Adrenal gland (tissue), 9 donors: ENCODE measurements at regions not wholly inside any gene's neighbourhood (a gene's known extent, or its start where the extent isn't known, plus 50 kb on each side); places are given as distances from the start of the nearest gene placed in this dataset.
"Not testable (repeated sequence)": the region's sequence is repeated elsewhere in the genome, so short reads cannot be mapped to it uniquely, and the experiment has no call there.

Source experiments
- DNase-seq, 7 donors: peaks; one replicate each; pipeline ENCODE4 v3.0.0-alpha.2; 2019 to 2020
- H3K27ac ChIP-seq, 5 donors: fragments of 200-600 bp; sonication (generic) in 4 of 5; 1 replicate in 3 of 5; 2 replicates in 2 of 5; pipeline versions ENCODE4 v1.5.1 to v1.8.0; 2016 to 2020; ENCODE audit warnings: mild to moderate bottlenecking in 1 of 5
- H3K27me3 ChIP-seq: fragments of 200-600 bp; 2 replicates; pipeline ENCODE4 v1.8.0; 2021
- H3K36me3 ChIP-seq, 2 donors: fragments of 200-600 bp; replicated peaks in 1 of 2; 1 replicate in 1 of 2; 2 replicates in 1 of 2; pipeline versions ENCODE4 v1.5.1 to v1.8.0; 2018 to 2022
- H3K4me1 ChIP-seq, 2 donors: fragments of 200-600 bp; replicated peaks in 1 of 2; 1 replicate in 1 of 2; 2 replicates in 1 of 2; pipeline versions ENCODE4 v1.5.1 to v1.8.0; 2018 to 2021
- H3K4me3 ChIP-seq, 4 donors: fragments of 200-600 bp; sonication (generic) in 3 of 4; one replicate each; pipeline ENCODE4 v1.5.1; 2016 to 2018
- H3K9me3 ChIP-seq, 3 donors: fragments of 200-600 bp; sonication (generic) in 1 of 3; replicated peaks in 1 of 3; 1 replicate in 2 of 3; 2 replicates in 1 of 3; pipeline versions ENCODE4 v1.5.1 to v1.8.0; 2016 to 2021
- POLR2A ChIP-seq, 2 donors: fragments of 450-650 bp; IDR thresholded peaks; one replicate each; pipeline ENCODE4 v1.6.1; 2017; ENCODE audit warnings: antibody characterized with exemption in 2 of 2, mild to moderate bottlenecking in 2 of 2, moderate library complexity in 1 of 2
- WGBS, 4 donors: extraction: QIAGEN DNeasy Blood & Tissue Kit in 2 of 4; methylation state at CpG; one replicate each; pipeline versions ENCODE4 v1.1.5 to v1.1.7; 2013 to 2017; 5-methylcytosine and 5-hydroxymethylcytosine counted together
- intact Hi-C, 2 donors: fragments of 100-400 bp; cut with DNase I; formaldehyde crosslinking; loops; one replicate each; pipeline versions ENCODE4 v1.14.1 to v1.15.0; 2022 to 2023
- TF ChIP-seq, protein P1 (sequence below), 6 experiments: fragments of 450-650 bp in 4 of 6; fragments of 200-600 bp in 2 of 6; sonication (generic) in 1 of 6; IDR thresholded peaks; 1 replicate in 5 of 6; 2 replicates in 1 of 6; pipeline versions ENCODE4 v1.5.1 to v1.8.0; 2016 to 2021; ENCODE audit warnings: antibody characterized with exemption in 6 of 6, mild to moderate bottlenecking in 2 of 6, moderate library complexity in 1 of 6
- donor health status: healthy with polysubstance abuse.
- donor health status: Bipolar disorder and iron deficiency.
- donor health status: DM: yes; HTN: yes; CAD: no.
- donor health status: DM: no; HTN: no; CAD: no.
- donor health status: DM: no; HTN: no; CAD: no.

DNA sequence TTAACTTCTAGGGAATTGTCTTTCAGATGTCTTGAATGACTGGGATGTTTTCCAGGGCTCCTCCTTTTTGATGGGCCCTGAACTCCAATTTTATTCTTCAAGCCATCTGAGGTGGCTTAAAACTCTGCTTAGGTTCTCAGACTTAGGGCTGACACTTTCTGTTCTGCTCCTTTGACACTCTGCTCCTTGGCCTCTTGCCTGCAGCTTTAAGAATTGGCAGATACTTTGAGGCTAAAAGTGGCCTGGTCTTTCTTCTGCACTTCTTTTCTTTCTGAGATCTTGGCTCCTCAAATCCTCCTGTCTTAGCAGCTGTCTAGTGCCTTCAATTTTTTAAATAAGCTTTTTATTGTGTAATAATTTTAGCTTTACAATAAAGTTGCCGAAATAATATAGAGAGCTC is 294.6 kb downstream of the RPS6KC1 start:
- TF ChIP-seq, protein P1, sequence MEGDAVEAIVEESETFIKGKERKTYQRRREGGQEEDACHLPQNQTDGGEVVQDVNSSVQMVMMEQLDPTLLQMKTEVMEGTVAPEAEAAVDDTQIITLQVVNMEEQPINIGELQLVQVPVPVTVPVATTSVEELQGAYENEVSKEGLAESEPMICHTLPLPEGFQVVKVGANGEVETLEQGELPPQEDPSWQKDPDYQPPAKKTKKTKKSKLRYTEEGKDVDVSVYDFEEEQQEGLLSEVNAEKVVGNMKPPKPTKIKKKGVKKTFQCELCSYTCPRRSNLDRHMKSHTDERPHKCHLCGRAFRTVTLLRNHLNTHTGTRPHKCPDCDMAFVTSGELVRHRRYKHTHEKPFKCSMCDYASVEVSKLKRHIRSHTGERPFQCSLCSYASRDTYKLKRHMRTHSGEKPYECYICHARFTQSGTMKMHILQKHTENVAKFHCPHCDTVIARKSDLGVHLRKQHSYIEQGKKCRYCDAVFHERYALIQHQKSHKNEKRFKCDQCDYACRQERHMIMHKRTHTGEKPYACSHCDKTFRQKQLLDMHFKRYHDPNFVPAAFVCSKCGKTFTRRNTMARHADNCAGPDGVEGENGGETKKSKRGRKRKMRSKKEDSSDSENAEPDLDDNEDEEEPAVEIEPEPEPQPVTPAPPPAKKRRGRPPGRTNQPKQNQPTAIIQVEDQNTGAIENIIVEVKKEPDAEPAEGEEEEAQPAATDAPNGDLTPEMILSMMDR (IDR thresholded peaks at IDR 0.05): no peak
- H3K9me3 ChIP-seq: peaks cover 0 to 7% (median 0%) of the 10 kb centered on the region in 3 donors
- DNase-seq: no peak
- no peaks in the 10 kb centered on the region for H3K36me3 ChIP-seq
- H3K27me3 ChIP-seq: no peaks in the 10 kb centered on the region
- H3K4me1 ChIP-seq: no peaks in the 10 kb centered on the region
- no peak overlapping the region for H3K4me3 ChIP-seq
- 88 to 97% (median 92%) methylated on average over 1 of the region's 1 CpG for WGBS, 4 donors
- no peak overlapping the region for H3K27ac ChIP-seq
- intact Hi-C loops: no loop called here

DNA sequence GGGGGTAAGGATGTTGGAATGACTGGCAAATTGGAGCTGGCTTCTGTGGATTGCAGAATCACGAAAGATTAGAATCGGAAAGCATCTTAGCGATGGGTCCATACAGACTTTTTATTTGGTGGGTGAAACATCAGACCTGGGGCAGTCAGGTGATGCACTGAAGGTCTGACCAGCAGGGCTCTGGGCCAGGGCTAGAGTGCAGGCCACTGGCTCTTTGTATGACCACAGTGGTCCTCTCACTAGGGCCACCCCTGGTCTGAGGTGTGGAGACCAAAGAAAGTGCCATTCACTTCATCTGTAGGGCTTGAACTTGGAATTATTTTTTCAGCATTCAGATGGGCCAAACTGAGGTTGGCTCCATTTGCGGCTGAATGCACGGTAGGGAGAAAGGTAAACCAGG is 306.4 kb downstream of the RPS6KC1 start:
- no peaks in the 10 kb centered on the region for H3K36me3 ChIP-seq
- H3K4me3 ChIP-seq: no peak overlapping the region
- 90 to 95% (median 94%) methylated on average over 5 of the region's 5 CpGs for WGBS, 4 donors
- intact Hi-C loops: no loop called here
- TF ChIP-seq POLR2A (IDR thresholded peaks at IDR 0.05): no peak
- TF ChIP-seq, protein P1 (IDR thresholded peaks at IDR 0.05): no peak
- no peak for DNase-seq
- no peaks in the 10 kb centered on the region for H3K4me1 ChIP-seq
- no peaks in the 10 kb centered on the region for H3K9me3 ChIP-seq
- H3K27me3 ChIP-seq: no peaks in the 10 kb centered on the region
- H3K27ac ChIP-seq: no peak overlapping the region

DNA sequence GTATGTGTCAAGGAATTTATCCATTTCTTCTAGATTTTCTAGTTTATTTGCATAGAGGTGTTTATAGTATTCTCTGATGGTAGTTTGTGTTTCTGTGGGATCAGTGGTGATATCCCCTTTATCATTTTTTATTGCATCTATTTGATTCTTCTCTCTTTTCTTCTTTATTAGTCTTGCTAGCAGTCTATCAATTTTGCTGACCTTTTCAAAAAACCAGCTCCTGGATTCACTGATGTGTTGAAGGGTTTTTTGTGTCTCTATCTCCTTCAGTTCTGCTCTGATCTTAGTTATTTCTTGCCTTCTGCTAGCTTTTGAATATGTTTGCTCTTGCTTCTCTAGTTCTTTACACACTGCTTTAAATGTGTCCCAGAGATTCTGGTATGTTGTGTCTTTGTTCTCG is 307.3 kb downstream of the RPS6KC1 start:
- WGBS, 4 donors: 85 to 96% (median 91%) methylated on average over 1 of the region's 1 CpG
- H3K36me3 ChIP-seq, intact Hi-C loops: not testable (repeated sequence)

DNA sequence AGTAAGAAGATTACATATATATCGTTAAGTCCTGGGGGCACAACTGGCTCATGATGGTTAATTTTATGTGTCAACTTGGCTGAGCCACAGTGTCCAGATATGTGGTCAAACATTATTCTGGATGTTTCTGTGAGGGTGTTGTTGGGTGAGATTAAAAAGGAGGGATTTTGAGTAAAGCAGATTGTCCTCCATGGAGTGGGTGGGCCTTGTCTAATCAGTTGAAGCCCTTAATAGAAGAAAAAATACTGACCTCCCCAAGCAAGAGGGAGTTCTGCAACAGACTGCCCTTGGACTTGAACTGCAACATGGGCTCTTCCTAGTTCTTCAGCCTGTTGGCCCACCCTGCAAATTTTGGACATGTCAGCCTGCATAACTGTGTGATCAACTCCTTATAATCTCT is 311.6 kb downstream of the RPS6KC1 start:
- Histone ChIP-seq H3K27ac (no peak overlapping the region), H3K4me3 (no peak overlapping the region), H3K27me3 (no peaks in the 10 kb centered on the region), H3K36me3 (no peaks in the 10 kb centered on the region), H3K4me1 (no peaks in the 10 kb centered on the region), H3K9me3 (no peaks in the 10 kb centered on the region)
- TF ChIP-seq POLR2A (IDR thresholded peaks at IDR 0.05): no peak
- TF ChIP-seq, protein P1 (IDR thresholded peaks at IDR 0.05): no peak
- 88 to 100% (median 96%) methylated on average over 1 of the region's 1 CpG for WGBS, 4 donors
- no peak for DNase-seq
- intact Hi-C loops: no loop called here

More for the DNA sequence above, 307.3 kb downstream of the RPS6KC1 start:
- not testable (repeated sequence) for H3K4me3 ChIP-seq, H3K27me3 ChIP-seq, H3K27ac ChIP-seq, H3K9me3 ChIP-seq, H3K4me1 ChIP-seq, DNase-seq

DNA sequence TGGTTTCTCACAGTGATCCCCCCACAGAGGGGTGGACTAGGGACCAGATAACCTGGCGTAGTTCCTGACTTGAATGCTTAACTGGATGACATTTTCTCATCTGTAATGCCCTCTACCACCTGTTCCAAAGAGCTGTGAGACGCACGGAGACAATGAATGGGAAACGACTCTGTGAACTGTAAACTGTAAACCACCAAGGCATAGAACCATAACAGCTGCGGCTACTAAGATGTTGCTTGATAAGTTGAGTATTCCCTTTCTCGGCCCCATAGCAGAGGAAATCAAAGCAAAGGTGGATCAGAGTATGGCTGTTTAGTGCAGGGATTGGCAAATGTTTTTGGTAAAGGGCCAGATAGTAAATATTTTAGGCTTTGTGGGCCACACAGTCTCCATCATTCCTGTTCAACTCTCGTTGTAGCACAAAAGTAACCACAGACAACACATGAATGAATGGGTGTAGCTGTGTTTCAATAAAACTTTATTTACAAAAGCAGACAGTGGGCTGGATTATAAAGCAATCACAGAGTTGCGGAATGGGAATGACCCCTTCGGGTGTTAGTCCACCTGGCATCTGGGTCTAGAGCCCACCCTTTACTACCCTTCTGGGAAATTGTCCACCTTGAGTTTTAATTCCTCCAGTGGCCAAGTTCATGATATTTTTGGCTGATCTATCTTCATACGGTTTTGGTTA is 315.2 kb downstream of the RPS6KC1 start:
- intact Hi-C loops: no loop called here
- TF ChIP-seq, protein P1 (IDR thresholded peaks at IDR 0.05): no peak
- TF ChIP-seq POLR2A (IDR thresholded peaks at IDR 0.05): no peak
- Histone ChIP-seq H3K36me3 (no peaks in the 10 kb centered on the region), H3K9me3 (no peaks in the 10 kb centered on the region), H3K4me1 (no peaks in the 10 kb centered on the region), H3K27me3 (no peaks in the 10 kb centered on the region), H3K27ac (no peak overlapping the region), H3K4me3 (no peak overlapping the region)
- WGBS, 4 donors: 83 to 89% (median 86%) methylated on average over 10 of the region's 10 CpGs
- DNase-seq: no peak
